GM06990 (cell line): ENCODE measurements at regions not wholly inside any gene's neighbourhood (a gene's known extent, or its start where the extent isn't known, plus 50 kb on each side); places are given as distances from the start of the nearest gene placed in this dataset.

ENCODE experiments used
- DNase-seq: peaks from one replicate; pipeline ENCODE4 v3.0.0-alpha.2; 2011; ENCODE audit not compliant: insufficient read length; ENCODE audit errors: extremely low read depth
- H3K27me3 ChIP-seq: replicated peaks from 2 replicates; pipeline ENCODE4 v1.6.0; 2011; ENCODE audit warnings: low read length; ENCODE audit not compliant: control insufficient read depth, insufficient read depth
- H3K36me3 ChIP-seq: 2 replicates; pipeline ENCODE4 v1.5.1; 2011; ENCODE audit warnings: low read length; ENCODE audit not compliant: control insufficient read depth, insufficient read depth
- H3K4me3 ChIP-seq: replicated peaks from 2 replicates; pipeline ENCODE4 v1.5.1; 2011; ENCODE audit warnings: low read depth, mild to moderate bottlenecking, control low read depth, low read length
- CTCF ChIP-seq: IDR thresholded peaks from 2 replicates; pipeline ENCODE4 v1.5.1; 2011; ENCODE audit warnings: low read length, control low read depth, mild to moderate bottlenecking, inconsistent platforms; ENCODE audit not compliant: insufficient read depth, poor library complexity, severe bottlenecking

GRCh38 chr10:10431422-10432066 is 586.1 kb upstream of the CELF2 start:
- H3K27me3 ChIP-seq, result no peaks in the 10 kb centered on the region
- no peak overlapping the region for H3K4me3 ChIP-seq
- H3K36me3 ChIP-seq, result no peaks in the 10 kb centered on the region
- DNase-seq, result no peak
- TF ChIP-seq CTCF, result no peak

- no peaks in the 10 kb centered on the region for H3K27me3 ChIP-seq
- no peak for TF ChIP-seq CTCF
- H3K36me3 ChIP-seq, result no peaks in the 10 kb centered on the region
- no peak overlapping the region for H3K4me3 ChIP-seq
- DNase-seq, result no peak
These were observed 585.2 kb upstream of the CELF2 start for GRCh38 chr10:10432296-10433035.

GRCh38 chr10:10434312-10434711 is 583.4 kb upstream of the CELF2 start:
- Histone ChIP-seq H3K27me3 (no peaks in the 10 kb centered on the region), H3K4me3 (no peak overlapping the region), H3K36me3 (no peaks in the 10 kb centered on the region)
- TF ChIP-seq CTCF, result no peak
- no peak for DNase-seq

GRCh38 chr10:10437886-10438285 is 579.8 kb upstream of the CELF2 start:
- no peak for DNase-seq
- Histone ChIP-seq H3K4me3 (no peak overlapping the region), H3K27me3 (no peaks in the 10 kb centered on the region), H3K36me3 (no peaks in the 10 kb centered on the region)
- TF ChIP-seq CTCF, result no peak

GRCh38 chr10:10438335-10439100 is 579.2 kb upstream of the CELF2 start:
- TF ChIP-seq CTCF, result no peak
- no peaks in the 10 kb centered on the region for H3K36me3 ChIP-seq
- no peak for DNase-seq
- no peak overlapping the region for H3K4me3 ChIP-seq
- no peaks in the 10 kb centered on the region for H3K27me3 ChIP-seq
